Neural cell (in vitro differentiated cells): ENCODE measurements at regions not wholly inside any gene's neighbourhood (a gene's known extent, or its start where the extent isn't known, plus 50 kb on each side); places are given as distances from the start of the nearest gene placed in this dataset.

ENCODE experiments used
- MXI1 ChIP-seq: fragments of 450-650 bp; conservative IDR thresholded peaks from 2 replicates; pipeline ENCODE4 v1.6.1; 2014; ENCODE audit warnings: antibody characterized with exemption, mild to moderate bottlenecking; ENCODE audit not compliant: poor library complexity, severe bottlenecking
- POLR2AphosphoS5 ChIP-seq: IDR thresholded peaks from 2 replicates; pipeline ENCODE4 v1.6.1; 2012
- TAF1 ChIP-seq: IDR thresholded peaks from 2 replicates; pipeline ENCODE4 v1.6.1; 2012; ENCODE audit warnings: low read depth
- TF ChIP-seq, protein P1 (sequence below): fragments of 450-650 bp; IDR thresholded peaks from 2 replicates; pipeline ENCODE4 v1.5.1; 2014; ENCODE audit warnings: antibody characterized with exemption, mild to moderate bottlenecking, moderate library complexity; ENCODE audit not compliant: poor library complexity, severe bottlenecking
- TF ChIP-seq, protein P2 (sequence below): IDR thresholded peaks from 2 replicates; pipeline ENCODE4 v1.6.1; 2012; ENCODE audit warnings: borderline replicate concordance

DNA sequence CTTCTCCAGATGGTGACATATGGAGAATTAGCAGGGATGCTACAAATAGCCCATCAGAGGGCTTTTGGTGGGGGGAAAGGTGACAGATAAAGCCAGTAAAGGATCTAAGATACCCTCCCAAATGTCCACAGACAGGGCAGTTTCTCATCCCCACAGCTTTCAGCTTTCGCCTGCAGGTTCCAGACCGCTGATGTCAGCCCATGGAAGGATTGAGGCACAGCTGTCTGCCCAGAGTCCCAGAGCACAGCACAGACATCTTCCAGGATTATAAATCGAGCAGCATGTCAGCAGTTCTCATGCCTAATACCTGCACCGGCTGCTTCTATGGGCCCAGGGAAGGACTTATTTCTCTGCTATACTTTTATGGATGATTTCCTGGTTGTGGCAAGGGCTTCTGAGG is 96.7 kb upstream of the MXRA5 start:
- no peak for TF ChIP-seq TAF1
- TF ChIP-seq, protein P1, sequence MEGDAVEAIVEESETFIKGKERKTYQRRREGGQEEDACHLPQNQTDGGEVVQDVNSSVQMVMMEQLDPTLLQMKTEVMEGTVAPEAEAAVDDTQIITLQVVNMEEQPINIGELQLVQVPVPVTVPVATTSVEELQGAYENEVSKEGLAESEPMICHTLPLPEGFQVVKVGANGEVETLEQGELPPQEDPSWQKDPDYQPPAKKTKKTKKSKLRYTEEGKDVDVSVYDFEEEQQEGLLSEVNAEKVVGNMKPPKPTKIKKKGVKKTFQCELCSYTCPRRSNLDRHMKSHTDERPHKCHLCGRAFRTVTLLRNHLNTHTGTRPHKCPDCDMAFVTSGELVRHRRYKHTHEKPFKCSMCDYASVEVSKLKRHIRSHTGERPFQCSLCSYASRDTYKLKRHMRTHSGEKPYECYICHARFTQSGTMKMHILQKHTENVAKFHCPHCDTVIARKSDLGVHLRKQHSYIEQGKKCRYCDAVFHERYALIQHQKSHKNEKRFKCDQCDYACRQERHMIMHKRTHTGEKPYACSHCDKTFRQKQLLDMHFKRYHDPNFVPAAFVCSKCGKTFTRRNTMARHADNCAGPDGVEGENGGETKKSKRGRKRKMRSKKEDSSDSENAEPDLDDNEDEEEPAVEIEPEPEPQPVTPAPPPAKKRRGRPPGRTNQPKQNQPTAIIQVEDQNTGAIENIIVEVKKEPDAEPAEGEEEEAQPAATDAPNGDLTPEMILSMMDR: no peak
- TF ChIP-seq, protein P2, sequence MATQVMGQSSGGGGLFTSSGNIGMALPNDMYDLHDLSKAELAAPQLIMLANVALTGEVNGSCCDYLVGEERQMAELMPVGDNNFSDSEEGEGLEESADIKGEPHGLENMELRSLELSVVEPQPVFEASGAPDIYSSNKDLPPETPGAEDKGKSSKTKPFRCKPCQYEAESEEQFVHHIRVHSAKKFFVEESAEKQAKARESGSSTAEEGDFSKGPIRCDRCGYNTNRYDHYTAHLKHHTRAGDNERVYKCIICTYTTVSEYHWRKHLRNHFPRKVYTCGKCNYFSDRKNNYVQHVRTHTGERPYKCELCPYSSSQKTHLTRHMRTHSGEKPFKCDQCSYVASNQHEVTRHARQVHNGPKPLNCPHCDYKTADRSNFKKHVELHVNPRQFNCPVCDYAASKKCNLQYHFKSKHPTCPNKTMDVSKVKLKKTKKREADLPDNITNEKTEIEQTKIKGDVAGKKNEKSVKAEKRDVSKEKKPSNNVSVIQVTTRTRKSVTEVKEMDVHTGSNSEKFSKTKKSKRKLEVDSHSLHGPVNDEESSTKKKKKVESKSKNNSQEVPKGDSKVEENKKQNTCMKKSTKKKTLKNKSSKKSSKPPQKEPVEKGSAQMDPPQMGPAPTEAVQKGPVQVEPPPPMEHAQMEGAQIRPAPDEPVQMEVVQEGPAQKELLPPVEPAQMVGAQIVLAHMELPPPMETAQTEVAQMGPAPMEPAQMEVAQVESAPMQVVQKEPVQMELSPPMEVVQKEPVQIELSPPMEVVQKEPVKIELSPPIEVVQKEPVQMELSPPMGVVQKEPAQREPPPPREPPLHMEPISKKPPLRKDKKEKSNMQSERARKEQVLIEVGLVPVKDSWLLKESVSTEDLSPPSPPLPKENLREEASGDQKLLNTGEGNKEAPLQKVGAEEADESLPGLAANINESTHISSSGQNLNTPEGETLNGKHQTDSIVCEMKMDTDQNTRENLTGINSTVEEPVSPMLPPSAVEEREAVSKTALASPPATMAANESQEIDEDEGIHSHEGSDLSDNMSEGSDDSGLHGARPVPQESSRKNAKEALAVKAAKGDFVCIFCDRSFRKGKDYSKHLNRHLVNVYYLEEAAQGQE: no peak
- TF ChIP-seq POLR2AphosphoS5: no peak
- TF ChIP-seq MXI1: no peak
